HEK293 (cell line): ENCODE measurements at regions not wholly inside any gene's neighbourhood (a gene's known extent, or its start where the extent isn't known, plus 50 kb on each side); places are given as distances from the start of the nearest gene placed in this dataset.

Experiments used
- GLIS2 ChIP-seq: fragments of 450-650 bp; formaldehyde crosslinking; IDR thresholded peaks from 2 replicates; pipeline ENCODE4 v1.5.1; 2016; ENCODE audit warnings: missing biosample characterization, missing genetic modification characterization
- TF ChIP-seq, protein P1 (sequence below): fragments of 450-650 bp; formaldehyde crosslinking; IDR thresholded peaks from 2 replicates; pipeline ENCODE4 v1.5.1; 2016; ENCODE audit warnings: missing biosample characterization, missing genetic modification characterization
- TF ChIP-seq, protein P2 (sequence below): fragments of 450-650 bp; formaldehyde crosslinking; IDR thresholded peaks from 2 replicates; pipeline ENCODE4 v1.5.1; 2016; ENCODE audit warnings: missing biosample characterization, missing genetic modification characterization

- TF ChIP-seq, protein P1, sequence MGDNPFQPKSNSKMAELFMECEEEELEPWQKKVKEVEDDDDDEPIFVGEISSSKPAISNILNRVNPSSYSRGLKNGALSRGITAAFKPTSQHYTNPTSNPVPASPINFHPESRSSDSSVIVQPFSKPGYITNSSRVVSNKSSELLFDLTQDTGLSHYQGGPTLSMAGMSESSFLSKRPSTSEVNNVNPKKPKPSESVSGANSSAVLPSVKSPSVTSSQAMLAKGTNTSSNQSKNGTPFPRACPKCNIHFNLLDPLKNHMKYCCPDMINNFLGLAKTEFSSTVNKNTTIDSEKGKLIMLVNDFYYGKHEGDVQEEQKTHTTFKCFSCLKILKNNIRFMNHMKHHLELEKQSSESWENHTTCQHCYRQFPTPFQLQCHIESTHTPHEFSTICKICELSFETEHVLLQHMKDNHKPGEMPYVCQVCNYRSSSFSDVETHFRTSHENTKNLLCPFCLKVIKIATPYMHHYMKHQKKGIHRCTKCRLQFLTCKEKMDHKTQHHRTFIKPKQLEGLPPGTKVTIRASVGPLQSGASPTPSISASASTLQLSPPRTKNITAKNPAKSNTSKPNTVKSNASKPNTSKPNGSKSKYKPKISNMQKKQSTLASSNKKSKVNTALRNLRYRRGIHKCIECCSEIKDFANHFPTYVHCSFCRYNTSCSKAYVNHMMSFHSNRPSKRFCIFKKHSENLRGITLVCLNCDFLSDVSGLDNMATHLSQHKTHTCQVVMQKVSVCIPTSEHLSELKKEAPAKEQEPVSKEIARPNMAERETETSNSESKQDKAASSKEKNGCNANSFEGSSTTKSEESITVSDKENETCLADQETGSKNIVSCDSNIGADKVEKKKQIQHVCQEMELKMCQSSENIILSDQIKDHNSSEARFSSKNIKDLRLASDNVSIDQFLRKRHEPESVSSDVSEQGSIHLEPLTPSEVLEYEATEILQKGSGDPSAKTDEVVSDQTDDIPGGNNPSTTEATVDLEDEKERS (tag by site-specific recombination) = no peak
- TF ChIP-seq, protein P2, sequence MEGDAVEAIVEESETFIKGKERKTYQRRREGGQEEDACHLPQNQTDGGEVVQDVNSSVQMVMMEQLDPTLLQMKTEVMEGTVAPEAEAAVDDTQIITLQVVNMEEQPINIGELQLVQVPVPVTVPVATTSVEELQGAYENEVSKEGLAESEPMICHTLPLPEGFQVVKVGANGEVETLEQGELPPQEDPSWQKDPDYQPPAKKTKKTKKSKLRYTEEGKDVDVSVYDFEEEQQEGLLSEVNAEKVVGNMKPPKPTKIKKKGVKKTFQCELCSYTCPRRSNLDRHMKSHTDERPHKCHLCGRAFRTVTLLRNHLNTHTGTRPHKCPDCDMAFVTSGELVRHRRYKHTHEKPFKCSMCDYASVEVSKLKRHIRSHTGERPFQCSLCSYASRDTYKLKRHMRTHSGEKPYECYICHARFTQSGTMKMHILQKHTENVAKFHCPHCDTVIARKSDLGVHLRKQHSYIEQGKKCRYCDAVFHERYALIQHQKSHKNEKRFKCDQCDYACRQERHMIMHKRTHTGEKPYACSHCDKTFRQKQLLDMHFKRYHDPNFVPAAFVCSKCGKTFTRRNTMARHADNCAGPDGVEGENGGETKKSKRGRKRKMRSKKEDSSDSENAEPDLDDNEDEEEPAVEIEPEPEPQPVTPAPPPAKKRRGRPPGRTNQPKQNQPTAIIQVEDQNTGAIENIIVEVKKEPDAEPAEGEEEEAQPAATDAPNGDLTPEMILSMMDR (tag by site-specific recombination) = no peak
- TF ChIP-seq GLIS2 = no peak
Measured at GRCh38 chr10:84054743-84055142, 84.6 kb upstream of the GHITM start.
